Erythroblast (primary cell): ENCODE measurements at regions not wholly inside any gene's neighbourhood (a gene's known extent, or its start where the extent isn't known, plus 50 kb on each side); places are given as distances from the start of the nearest gene placed in this dataset.

Experiments
- GATA1 ChIP-seq: IDR thresholded peaks from 2 replicates; pipeline ENCODE4 v1.6.1; 2011; ENCODE audit warnings: low read depth, mild to moderate bottlenecking, control low read depth, low read length, moderate library complexity
- POLR2A ChIP-seq: IDR thresholded peaks from 2 replicates; pipeline ENCODE4 v1.6.1; 2011; ENCODE audit warnings: mild to moderate bottlenecking, low read length

DNA sequence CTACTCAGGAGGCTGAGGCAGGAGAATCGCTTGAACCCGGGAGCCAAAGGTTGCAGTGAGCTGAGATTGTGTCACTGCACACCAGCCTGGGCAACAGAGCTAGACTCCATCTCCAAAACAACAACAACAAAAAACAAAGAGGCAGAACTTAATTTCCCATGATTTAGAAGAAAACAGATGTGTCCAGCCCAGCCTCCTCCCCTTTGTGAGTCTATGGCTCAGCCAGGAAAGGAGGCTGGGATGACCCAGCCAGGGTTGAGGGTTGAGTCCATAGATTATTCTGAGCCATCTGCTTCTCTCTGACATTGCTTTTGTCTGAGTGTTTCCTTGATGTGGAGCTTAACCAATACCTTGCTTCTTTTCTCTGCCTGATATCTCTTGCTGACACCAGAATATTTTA is 994.1 kb downstream of the TYW1 start:
- TF ChIP-seq POLR2A (no peak), GATA1 (no peak)
